Upper lobe of left lung (tissue), 6 donors: ENCODE measurements at regions not wholly inside any gene's neighbourhood (a gene's known extent, or its start where the extent isn't known, plus 50 kb on each side); places are given as distances from the start of the nearest gene placed in this dataset.

Source experiments
- ATAC-seq, 2 donors: fragments of 200-7000 bp; cut with Tn5 transposase; one replicate each; pipeline ENCODE4 v1.9.1; 2022; ENCODE audit warnings: mild to moderate bottlenecking in 2 of 2, moderate library complexity in 2 of 2; ENCODE audit not compliant: low FRiP score in 2 of 2
- DNase-seq, 2 donors: peaks; one replicate each; pipeline ENCODE4 v3.0.0-alpha.2; 2019 to 2020
- H3K27ac ChIP-seq, 4 donors: fragments of 200-600 bp; sonication (generic); one replicate each; pipeline ENCODE4 v1.5.1; 2016 to 2019
- H3K27me3 ChIP-seq, 4 donors: fragments of 200-600 bp; sonication (generic); one replicate each; pipeline ENCODE4 v1.5.1; 2017 to 2019
- H3K36me3 ChIP-seq, 4 donors: fragments of 200-600 bp; sonication (generic); one replicate each; pipeline ENCODE4 v1.5.1; 2016 to 2019
- H3K4me1 ChIP-seq, 4 donors: fragments of 200-600 bp; sonication (generic); one replicate each; pipeline ENCODE4 v1.5.1; 2018 to 2019
- H3K4me3 ChIP-seq, 4 donors: fragments of 200-600 bp; sonication (generic); one replicate each; pipeline ENCODE4 v1.5.1; 2017 to 2019; ENCODE audit warnings: mild to moderate bottlenecking in 2 of 4, moderate library complexity in 1 of 4
- H3K9me3 ChIP-seq, 4 donors: fragments of 200-600 bp; sonication (generic); one replicate each; pipeline ENCODE4 v1.5.1; 2018 to 2019
- EP300 ChIP-seq, 4 donors: sonication (generic); formaldehyde crosslinking; IDR thresholded peaks; one replicate each; pipeline ENCODE4 v1.5.1; 2017; ENCODE audit warnings: antibody characterized with exemption in 4 of 4, control low read depth in 2 of 4
- POLR2A ChIP-seq, 4 donors: fragments of 450-650 bp; IDR thresholded peaks; one replicate each; pipeline ENCODE4 v1.5.1; 2016 to 2017; ENCODE audit warnings: antibody characterized with exemption in 4 of 4, mild to moderate bottlenecking in 2 of 4
- POLR2AphosphoS5 ChIP-seq, 2 donors: sonication (generic); formaldehyde crosslinking; IDR thresholded peaks; one replicate each; pipeline ENCODE4 v1.5.1; 2017; ENCODE audit warnings: antibody characterized with exemption in 2 of 2
- WGBS, 2 donors: methylation state at CpG; one replicate each; pipeline ENCODE4 v1.1.5; 2017 to 2018; 5-methylcytosine and 5-hydroxymethylcytosine counted together
- TF ChIP-seq, protein P1 (sequence below), 6 experiments: fragments of 450-650 bp in 4 of 6; fragments of 200-600 bp in 2 of 6; sonication (generic) in 2 of 6; IDR thresholded peaks; one replicate each; pipeline ENCODE4 v1.5.1; 2016 to 2019; ENCODE audit warnings: antibody characterized with exemption in 6 of 6
- donor health status: DM: no; HTN: no; CAD: no; lungs with moderate emphysema.
- donor health status: DM: no; HTN: yes; CAD: no; lungs with severe emphysema.

DNA sequence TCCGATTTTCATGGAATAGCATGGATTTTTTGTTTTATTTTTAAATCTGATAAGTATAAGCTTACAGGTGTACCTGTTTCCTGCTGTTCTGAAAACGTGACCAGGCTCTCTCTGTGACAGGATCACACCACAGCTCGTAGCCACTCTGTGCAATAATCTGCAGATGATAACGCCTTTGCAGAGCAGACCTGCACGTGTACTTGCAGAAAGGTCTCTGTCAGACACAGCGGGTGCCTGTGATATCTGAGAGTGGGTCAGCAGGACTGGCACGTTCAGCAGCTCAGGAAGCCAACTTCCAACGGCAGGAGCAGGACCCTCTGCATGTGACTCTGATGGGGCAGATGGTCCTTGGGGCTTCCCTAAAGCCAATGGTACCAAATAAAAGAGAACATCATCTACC, 68.6 kb upstream of the HDDC2 start:
- DNase-seq (no peak), ATAC-seq (no peak)
- no peaks in the 10 kb centered on the region for H3K36me3 ChIP-seq
- TF ChIP-seq POLR2A (IDR thresholded peaks at IDR 0.05) (no peak), EP300 (IDR thresholded peaks at IDR 0.05) (no peak), POLR2AphosphoS5 (IDR thresholded peaks at IDR 0.05) (no peak)
- TF ChIP-seq, protein P1, sequence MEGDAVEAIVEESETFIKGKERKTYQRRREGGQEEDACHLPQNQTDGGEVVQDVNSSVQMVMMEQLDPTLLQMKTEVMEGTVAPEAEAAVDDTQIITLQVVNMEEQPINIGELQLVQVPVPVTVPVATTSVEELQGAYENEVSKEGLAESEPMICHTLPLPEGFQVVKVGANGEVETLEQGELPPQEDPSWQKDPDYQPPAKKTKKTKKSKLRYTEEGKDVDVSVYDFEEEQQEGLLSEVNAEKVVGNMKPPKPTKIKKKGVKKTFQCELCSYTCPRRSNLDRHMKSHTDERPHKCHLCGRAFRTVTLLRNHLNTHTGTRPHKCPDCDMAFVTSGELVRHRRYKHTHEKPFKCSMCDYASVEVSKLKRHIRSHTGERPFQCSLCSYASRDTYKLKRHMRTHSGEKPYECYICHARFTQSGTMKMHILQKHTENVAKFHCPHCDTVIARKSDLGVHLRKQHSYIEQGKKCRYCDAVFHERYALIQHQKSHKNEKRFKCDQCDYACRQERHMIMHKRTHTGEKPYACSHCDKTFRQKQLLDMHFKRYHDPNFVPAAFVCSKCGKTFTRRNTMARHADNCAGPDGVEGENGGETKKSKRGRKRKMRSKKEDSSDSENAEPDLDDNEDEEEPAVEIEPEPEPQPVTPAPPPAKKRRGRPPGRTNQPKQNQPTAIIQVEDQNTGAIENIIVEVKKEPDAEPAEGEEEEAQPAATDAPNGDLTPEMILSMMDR (IDR thresholded peaks at IDR 0.05), result no peak
- no peaks in the 10 kb centered on the region for H3K4me1 ChIP-seq
- H3K4me3 ChIP-seq, result no peak overlapping the region
- H3K27ac ChIP-seq, result no peak overlapping the region
- no peaks in the 10 kb centered on the region for H3K27me3 ChIP-seq
- H3K9me3 ChIP-seq, result no peaks in the 10 kb centered on the region
- 51 to 57% methylated on average over 8 of the region's 8 CpGs for WGBS, 2 donors

DNA sequence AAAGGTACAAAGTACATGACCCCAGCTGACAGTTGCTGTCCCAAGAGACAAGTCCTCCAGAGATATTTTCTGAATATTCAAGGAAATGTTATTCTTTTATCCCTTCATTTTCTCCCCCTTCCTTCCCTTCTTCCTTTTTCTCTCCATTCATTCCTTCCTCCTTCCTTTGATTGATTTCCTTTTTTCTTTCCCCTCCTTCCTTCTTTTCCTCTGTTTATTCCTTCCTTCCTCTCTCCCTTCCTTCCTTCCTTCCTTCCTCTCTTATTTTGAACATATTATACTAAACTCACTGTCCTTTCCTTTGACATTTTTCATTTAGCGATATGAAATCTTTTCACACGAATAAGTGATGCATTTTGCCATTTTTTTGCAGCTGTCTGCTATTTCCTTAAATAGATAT, 73.2 kb upstream of the HDDC2 start:
- no peak overlapping the region for H3K27ac ChIP-seq
- WGBS, 2 donors, result 83 to 87% methylated on average over 2 of the region's 2 CpGs
- no peak overlapping the region for H3K4me3 ChIP-seq
- H3K27me3 ChIP-seq, result no peaks in the 10 kb centered on the region
- H3K4me1 ChIP-seq, result no peaks in the 10 kb centered on the region
- ATAC-seq, result no peak
- TF ChIP-seq POLR2A (IDR thresholded peaks at IDR 0.05), result no peak
- TF ChIP-seq EP300 (IDR thresholded peaks at IDR 0.05), result no peak
- TF ChIP-seq, protein P1 (IDR thresholded peaks at IDR 0.05), result no peak
- no peak for TF ChIP-seq POLR2AphosphoS5 (IDR thresholded peaks at IDR 0.05)
- no peaks in the 10 kb centered on the region for H3K9me3 ChIP-seq
- no peak for DNase-seq
- no peaks in the 10 kb centered on the region for H3K36me3 ChIP-seq

DNA sequence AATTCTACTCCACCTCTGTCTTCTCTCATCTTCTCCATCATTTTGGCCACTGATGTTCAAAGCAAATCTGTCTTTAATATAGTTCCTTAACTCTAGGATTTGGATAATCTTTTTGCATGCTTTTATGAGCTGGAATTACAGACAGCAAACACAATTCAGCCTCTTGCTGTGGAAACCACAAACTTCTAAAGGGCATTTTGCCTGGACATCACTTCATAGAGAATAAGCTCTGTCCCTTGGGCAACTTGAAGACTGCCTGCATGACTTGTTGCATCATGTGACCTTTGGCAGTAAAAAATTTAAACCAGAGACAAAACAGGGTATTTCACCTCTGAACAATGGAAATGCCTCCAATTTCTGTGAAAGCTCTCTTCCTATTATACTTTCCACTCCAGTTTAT, 74.1 kb upstream of the HDDC2 start:
- DNase-seq, result no peak
- no peaks in the 10 kb centered on the region for H3K27me3 ChIP-seq
- no peak for TF ChIP-seq EP300 (IDR thresholded peaks at IDR 0.05)
- no peak for TF ChIP-seq POLR2AphosphoS5 (IDR thresholded peaks at IDR 0.05)
- no peak for TF ChIP-seq POLR2A (IDR thresholded peaks at IDR 0.05)
- TF ChIP-seq, protein P1 (IDR thresholded peaks at IDR 0.05), result no peak
- ATAC-seq, result peak in 1 of 2 donors; percentile 54
- no peaks in the 10 kb centered on the region for H3K9me3 ChIP-seq
- H3K36me3 ChIP-seq, result no peaks in the 10 kb centered on the region
- no peak overlapping the region for H3K4me3 ChIP-seq
- no peak overlapping the region for H3K27ac ChIP-seq
- H3K4me1 ChIP-seq, result no peaks in the 10 kb centered on the region

DNA sequence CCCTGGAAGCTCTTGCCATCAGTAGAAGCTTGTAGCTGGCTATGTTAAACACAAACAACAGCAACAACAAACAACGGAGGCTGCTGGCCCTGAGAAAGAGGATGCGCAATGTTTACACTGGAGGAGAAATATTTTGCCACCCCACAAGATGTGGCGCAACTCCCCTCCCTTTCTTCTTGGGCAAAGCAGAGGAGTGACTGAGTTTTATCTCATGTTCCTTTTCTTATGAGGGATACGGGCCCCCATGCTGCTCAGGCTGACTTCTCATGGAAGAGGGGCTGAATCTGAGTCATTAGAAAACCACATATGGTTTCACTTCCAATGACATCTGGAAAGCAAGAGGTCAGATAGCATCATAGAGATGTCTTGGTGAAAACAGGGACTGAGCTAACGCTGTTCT, 75.9 kb upstream of the HDDC2 start:
- WGBS, 2 donors, result 45 to 63% methylated on average over 5 of the region's 5 CpGs
- Histone ChIP-seq H3K27me3 (no peaks in the 10 kb centered on the region), H3K36me3 (no peaks in the 10 kb centered on the region), H3K9me3 (no peaks in the 10 kb centered on the region), H3K4me1 (no peaks in the 10 kb centered on the region), H3K4me3 (no peak overlapping the region), H3K27ac (no peak overlapping the region)
- DNase-seq (no peak), ATAC-seq (peak in 1 of 2 donors; percentile 90)
- no peak for TF ChIP-seq POLR2AphosphoS5 (IDR thresholded peaks at IDR 0.05)
- TF ChIP-seq, protein P1 (IDR thresholded peaks at IDR 0.05), result no peak
- TF ChIP-seq EP300 (IDR thresholded peaks at IDR 0.05), result no peak
- TF ChIP-seq POLR2A (IDR thresholded peaks at IDR 0.05), result no peak

DNA sequence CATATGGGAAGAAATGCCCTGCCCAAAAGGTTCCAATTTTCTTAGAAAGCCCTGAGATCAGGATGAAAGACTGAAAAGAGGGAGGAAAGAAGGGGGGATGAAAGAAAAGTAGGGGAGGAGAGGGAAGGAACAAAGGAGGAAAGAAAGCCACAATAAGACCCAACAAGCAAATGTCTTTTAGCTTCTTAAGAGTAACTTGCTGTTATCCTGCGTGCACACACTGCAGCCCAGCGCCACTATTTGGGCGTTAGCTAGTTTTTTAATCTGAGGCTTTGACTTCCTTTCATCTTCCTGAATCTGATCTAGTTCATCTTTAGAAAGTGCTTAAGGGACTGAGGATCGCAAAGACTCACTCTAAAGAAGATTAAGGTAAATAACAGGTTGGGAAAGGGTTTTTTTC, 77.4 kb upstream of the HDDC2 start:
- no peaks in the 10 kb centered on the region for H3K9me3 ChIP-seq
- H3K36me3 ChIP-seq, result no peaks in the 10 kb centered on the region
- WGBS, 2 donors, result 45 to 49% methylated on average over 4 of the region's 4 CpGs
- DNase-seq (no peak), ATAC-seq (no peak)
- no peak overlapping the region for H3K4me3 ChIP-seq
- H3K4me1 ChIP-seq, result no peaks in the 10 kb centered on the region
- no peak overlapping the region for H3K27ac ChIP-seq
- no peaks in the 10 kb centered on the region for H3K27me3 ChIP-seq
- TF ChIP-seq POLR2AphosphoS5 (IDR thresholded peaks at IDR 0.05), result no peak
- no peak for TF ChIP-seq POLR2A (IDR thresholded peaks at IDR 0.05)
- no peak for TF ChIP-seq EP300 (IDR thresholded peaks at IDR 0.05)
- TF ChIP-seq, protein P1 (IDR thresholded peaks at IDR 0.05), result no peak
